Keratinocyte (primary cell): ENCODE measurements at regions not wholly inside any gene's neighbourhood (a gene's known extent, or its start where the extent isn't known, plus 50 kb on each side); places are given as distances from the start of the nearest gene placed in this dataset.

Experiments used
- DNase-seq: peaks from one replicate; pipeline ENCODE4 v3.0.0-alpha.2; 2011; ENCODE audit warnings: low read depth, missing footprints, low spot score
- FAIRE-seq: peaks from 2 replicates; lab custom pipeline; 2011; peaks lifted over from hg19 to GRCh38; lab: Jason Lieb, UNC
- H2AFZ ChIP-seq: 2 replicates; pipeline ENCODE4 v1.6.0; 2012; ENCODE audit warnings: low read length, control low read depth, inconsistent platforms; ENCODE audit not compliant: control insufficient read depth
- H3K27ac ChIP-seq: 2 replicates; pipeline ENCODE4 v1.5.1; 2011; ENCODE audit warnings: low read length; ENCODE audit not compliant: control insufficient read depth, insufficient read depth
- H3K27me3 ChIP-seq: 3 replicates; pipeline ENCODE4 v1.6.0; 2011; ENCODE audit warnings: low read length; ENCODE audit not compliant: control insufficient read depth, insufficient read depth; ENCODE audit errors: extremely low read depth
- H3K36me3 ChIP-seq, 2 experiments: 2 replicates in 1 of 2; 3 replicates in 1 of 2; pipeline ENCODE4 v1.5.1; 2011; ENCODE audit warnings: low read length in 2 of 2, mild to moderate bottlenecking in 1 of 2; ENCODE audit not compliant: control insufficient read depth in 2 of 2, insufficient read depth in 2 of 2; ENCODE audit errors: extremely low read depth in 1 of 2
- H3K4me1 ChIP-seq: 3 replicates; pipeline ENCODE4 v1.5.1; 2011; ENCODE audit warnings: low read length; ENCODE audit not compliant: control insufficient read depth, insufficient read depth; ENCODE audit errors: extremely low read depth
- H3K4me2 ChIP-seq: 3 replicates; pipeline ENCODE4 v1.6.0; 2011; ENCODE audit warnings: low read depth, low read length; ENCODE audit not compliant: control insufficient read depth, insufficient read depth; ENCODE audit errors: extremely low read depth
- H3K4me3 ChIP-seq, 3 experiments: fragments of 200-600 bp in 1 of 3; sonication (generic) in 1 of 3; 2 replicates in 2 of 3; 3 replicates in 1 of 3; pipeline ENCODE4 v1.5.1; 2011 to 2016; ENCODE audit warnings: low read length in 3 of 3, mild to moderate bottlenecking in 3 of 3, control low read depth in 2 of 3, inconsistent platforms in 1 of 3, low read depth in 1 of 3, mixed read lengths in 1 of 3, mixed run types in 1 of 3, moderate library complexity in 1 of 3; ENCODE audit not compliant: control insufficient read depth in 2 of 3, insufficient read depth in 2 of 3; ENCODE audit errors: extremely low read depth in 1 of 3
- H3K79me2 ChIP-seq: 2 replicates; pipeline ENCODE4 v1.6.0; 2012; ENCODE audit warnings: low read length; ENCODE audit not compliant: control insufficient read depth, insufficient read depth
- H3K9ac ChIP-seq: 3 replicates; pipeline ENCODE4 v1.6.0; 2011; ENCODE audit warnings: low read length; ENCODE audit not compliant: control insufficient read depth, insufficient read depth; ENCODE audit errors: extremely low read depth
- H3K9me1 ChIP-seq: 3 replicates; pipeline ENCODE4 v1.6.0; 2011; ENCODE audit warnings: low read length; ENCODE audit not compliant: control insufficient read depth, insufficient read depth; ENCODE audit errors: extremely low read depth
- H3K9me3 ChIP-seq: 2 replicates; pipeline ENCODE4 v1.5.1; 2012; ENCODE audit warnings: low read depth, low read length; ENCODE audit not compliant: control insufficient read depth
- H4K20me1 ChIP-seq: 3 replicates; pipeline ENCODE4 v1.6.0; 2011; ENCODE audit warnings: low read length; ENCODE audit not compliant: control insufficient read depth, insufficient read depth; ENCODE audit errors: extremely low read depth
- CTCF ChIP-seq, 3 experiments: IDR thresholded peaks in 1 of 3; conservative IDR thresholded peaks in 1 of 3; optimal IDR thresholded peaks in 1 of 3; 2 replicates in 2 of 3; 3 replicates in 1 of 3; pipeline versions ENCODE3 to v1.5.1; 2011; ENCODE audit warnings: low read length in 3 of 3, mild to moderate bottlenecking in 3 of 3, moderate library complexity in 2 of 3, control low read depth in 1 of 3, inconsistent platforms in 1 of 3; ENCODE audit not compliant: insufficient read depth in 2 of 3; ENCODE audit errors: extremely low read depth in 1 of 3
- EZH2 ChIP-seq: IDR thresholded peaks from one replicate; pipeline ENCODE4 v1.6.1; 2012; ENCODE audit warnings: inconsistent platforms, mild to moderate bottlenecking, low read length, moderate library complexity
- dilution Hi-C: fragments of 300-500 bp; cut with MboI; formaldehyde crosslinking; loops from one replicate; pipeline ENCODE4 v1.7.0; 2020; ENCODE audit warnings: low sequenced_read_pairs; ENCODE audit not compliant: extremely low pct_ligation_motif_present

GRCh38 chr1:96996001-96996400 is 274.4 kb downstream of the PTBP2 start:
- no peak overlapping the region for H2AFZ ChIP-seq
- dilution Hi-C loops = no loop called here
- H3K9ac ChIP-seq = no peak overlapping the region
- no peak for TF ChIP-seq EZH2
- no peak for TF ChIP-seq CTCF (optimal IDR thresholded peaks at IDR 0.05 in 1 of 3, IDR thresholded peaks at IDR 0.05 in 1 of 3, conservative IDR thresholded peaks at IDR 0.05 in 1 of 3; ENCODE audit: extremely low read depth in 1 of 3, insufficient read depth in 2 of 3, low read length in 3 of 3)
- no peaks in the 10 kb centered on the region for H3K27me3 ChIP-seq
- no peaks in the 10 kb centered on the region for H4K20me1 ChIP-seq
- H3K36me3 ChIP-seq = no peaks in the 10 kb centered on the region
- H3K4me3 ChIP-seq = no peak overlapping the region
- no peaks in the 10 kb centered on the region for H3K79me2 ChIP-seq
- H3K27ac ChIP-seq = no peak overlapping the region
- H3K4me2 ChIP-seq = no peak overlapping the region
- H3K9me3 ChIP-seq = no peaks in the 10 kb centered on the region
- DNase-seq = no peak
- H3K9me1 ChIP-seq = no peaks in the 10 kb centered on the region
- FAIRE-seq = no peak
- H3K4me1 ChIP-seq = no peaks in the 10 kb centered on the region

GRCh38 chr1:96997717-96998116 is 276.1 kb downstream of the PTBP2 start:
- no peak overlapping the region for H3K9ac ChIP-seq
- H3K27ac ChIP-seq = no peak overlapping the region
- H3K4me3 ChIP-seq = no peak overlapping the region
- H2AFZ ChIP-seq = no peak overlapping the region
- H3K79me2 ChIP-seq = no peaks in the 10 kb centered on the region
- H3K4me2 ChIP-seq = no peak overlapping the region
- H3K4me1 ChIP-seq = no peaks in the 10 kb centered on the region
- no peaks in the 10 kb centered on the region for H3K27me3 ChIP-seq
- no peaks in the 10 kb centered on the region for H3K9me3 ChIP-seq
- dilution Hi-C loops = no loop called here
- DNase-seq (no peak), FAIRE-seq (no peak)
- no peaks in the 10 kb centered on the region for H4K20me1 ChIP-seq
- TF ChIP-seq EZH2 (no peak), CTCF (optimal IDR thresholded peaks at IDR 0.05 in 1 of 3, IDR thresholded peaks at IDR 0.05 in 1 of 3, conservative IDR thresholded peaks at IDR 0.05 in 1 of 3; ENCODE audit: extremely low read depth in 1 of 3, insufficient read depth in 2 of 3, low read length in 3 of 3) (no peak)
- H3K36me3 ChIP-seq = no peaks in the 10 kb centered on the region
- H3K9me1 ChIP-seq = no peaks in the 10 kb centered on the region
